ENCODE measurements at regions not wholly inside any gene's neighbourhood (a gene's known extent, or its start where the extent isn't known, plus 50 kb on each side); places are given as distances from the start of the nearest gene placed in this dataset.

DNA sequence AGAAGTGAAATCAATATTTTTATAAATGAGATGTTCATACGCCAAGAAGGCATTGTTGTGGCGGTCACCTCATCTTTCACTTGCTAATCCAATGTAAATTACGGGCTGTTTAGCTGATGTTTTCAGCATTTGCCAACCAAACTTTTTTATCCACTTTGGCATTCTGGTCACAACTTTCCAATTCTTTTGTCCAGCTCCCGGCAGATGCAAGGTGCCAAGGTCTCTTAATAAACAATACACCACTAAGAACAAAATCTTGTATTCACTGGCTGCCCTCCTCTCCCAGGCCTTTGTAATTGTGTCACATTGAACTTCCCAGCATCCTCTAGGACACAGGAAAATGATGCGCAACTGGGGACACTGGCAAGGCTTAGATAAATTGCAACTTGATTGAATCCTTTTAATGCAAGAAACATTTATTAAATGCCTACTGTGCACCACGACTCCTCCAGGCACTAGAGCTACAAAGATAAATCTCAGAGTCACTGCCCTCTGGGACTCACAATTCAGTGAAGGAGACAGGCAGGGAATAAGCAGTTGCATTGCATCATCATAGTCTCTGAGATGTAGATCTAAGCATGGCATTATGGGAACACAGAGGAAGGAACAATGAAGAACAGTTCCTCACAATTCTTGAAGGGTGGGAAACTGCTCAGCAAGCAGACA lies 165.4 kb upstream of the C16orf82 start:
- intact Hi-C loops (cut with DNase I, micrococcal nuclease): no loop called here
- no peaks in the 10 kb centered on the region for H3K36me3 Mint-ChIP-seq (ENCODE audit: low read depth)

DNA sequence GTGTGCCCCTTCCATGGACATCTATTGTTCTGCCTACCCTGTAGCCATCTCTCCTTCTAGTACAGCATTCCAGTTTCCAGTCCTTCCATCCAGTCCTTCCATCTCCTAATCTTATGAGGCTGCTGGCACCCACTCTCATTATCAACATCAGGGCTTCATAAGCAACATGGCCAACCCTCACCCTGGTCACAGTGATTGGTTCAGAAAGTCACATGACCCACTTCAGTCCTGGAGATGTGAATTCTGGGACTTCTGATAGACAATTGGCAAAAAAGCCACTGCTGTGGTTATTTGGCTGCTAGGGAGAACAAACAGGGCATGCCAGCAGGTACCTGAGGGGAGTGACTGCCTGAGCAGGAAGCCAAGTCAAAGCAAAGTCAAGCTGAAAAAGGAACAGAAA lies 164.7 kb upstream of the C16orf82 start:
- H3K27me3 Mint-ChIP-seq: peaks cover 46% of the 10 kb centered on the region
- no peak overlapping the region for H3K4me3 ChIP-seq (ENCODE audit: low read length)
- H3K36me3 ChIP-seq (ENCODE audit: insufficient read depth, low read length): no peaks in the 10 kb centered on the region
- ATAC-seq (ENCODE audit: poor library complexity): no peak
- H3K4me1 ChIP-seq (ENCODE audit: insufficient read depth, low read length): no peaks in the 10 kb centered on the region
- no peak overlapping the region for H3K27ac Mint-ChIP-seq
- H3K36me3 Mint-ChIP-seq (ENCODE audit: low read depth): no peaks in the 10 kb centered on the region
- H3K9me3 ChIP-seq (ENCODE audit: control insufficient read depth in 1 of 2, insufficient read depth in 1 of 2, low read length in 2 of 2): no peaks in the 10 kb centered on the region
- intact Hi-C loops (cut with DNase I, micrococcal nuclease): no loop called here
- ChIA-PET POLR2A (no interaction called here), CTCF (no interaction called here)
- DNase-seq: no peak
- no peak overlapping the region for H3K27ac ChIP-seq (ENCODE audit: low read depth in 1 of 2, low read length in 2 of 2)
- no peaks in the 10 kb centered on the region for H3K9me3 Mint-ChIP-seq
- peaks cover 7 to 8% of the 10 kb centered on the region in 2 experiments for H3K27me3 ChIP-seq (ENCODE audit: control insufficient read depth in 1 of 2, insufficient read depth in 2 of 2, low read length in 2 of 2)
- no peak for TF ChIP-seq CTCF (IDR thresholded peaks at IDR 0.05)
- H3K4me3 Mint-ChIP-seq: no peak overlapping the region
- H3K4me1 Mint-ChIP-seq (ENCODE audit: low read depth): no peaks in the 10 kb centered on the region

More for the DNA sequence above, 165.4 kb upstream of the C16orf82 start:
- Mint-ChIP-seq H3K9me3 (no peaks in the 10 kb centered on the region), H3K4me1 (ENCODE audit: low read depth) (no peaks in the 10 kb centered on the region), H3K27ac (no peak overlapping the region), H3K4me3 (no peak overlapping the region), H3K27me3 (peaks cover 43% of the 10 kb centered on the region)
- Histone ChIP-seq H3K27ac (ENCODE audit: low read depth in 1 of 2, low read length in 2 of 2) (no peak overlapping the region), H3K4me1 (ENCODE audit: insufficient read depth, low read length) (no peaks in the 10 kb centered on the region), H3K36me3 (ENCODE audit: insufficient read depth, low read length) (no peaks in the 10 kb centered on the region), H3K27me3 (ENCODE audit: control insufficient read depth in 1 of 2, insufficient read depth in 2 of 2, low read length in 2 of 2) (peaks cover 7 to 8% of the 10 kb centered on the region in 2 experiments), H3K9me3 (ENCODE audit: control insufficient read depth in 1 of 2, insufficient read depth in 1 of 2, low read length in 2 of 2) (no peaks in the 10 kb centered on the region), H3K4me3 (ENCODE audit: low read length) (no peak overlapping the region)
- POLR2A ChIA-PET: no interaction called here
- CTCF ChIA-PET: no interaction called here
- ATAC-seq (ENCODE audit: poor library complexity) (no peak), DNase-seq (no peak)
- TF ChIP-seq CTCF (IDR thresholded peaks at IDR 0.05): no peak

GRCh38 chr16:26905336-26905735 lies 161.4 kb upstream of the C16orf82 start:
- Mint-ChIP-seq H3K27ac (no peak overlapping the region), H3K36me3 (ENCODE audit: low read depth) (no peaks in the 10 kb centered on the region), H3K4me3 (no peak overlapping the region), H3K9me3 (no peaks in the 10 kb centered on the region), H3K27me3 (peaks cover 43% of the 10 kb centered on the region), H3K4me1 (ENCODE audit: low read depth) (no peaks in the 10 kb centered on the region)
- CTCF ChIA-PET: no interaction called here
- TF ChIP-seq CTCF (IDR thresholded peaks at IDR 0.05): no peak
- DNase-seq: no peak
- Histone ChIP-seq H3K9me3 (ENCODE audit: control insufficient read depth in 1 of 2, insufficient read depth in 1 of 2, low read length in 2 of 2) (no peaks in the 10 kb centered on the region), H3K27ac (ENCODE audit: low read depth in 1 of 2, low read length in 2 of 2) (no peak overlapping the region), H3K4me3 (ENCODE audit: low read length) (no peak overlapping the region), H3K4me1 (ENCODE audit: insufficient read depth, low read length) (no peaks in the 10 kb centered on the region), H3K36me3 (ENCODE audit: insufficient read depth, low read length) (no peaks in the 10 kb centered on the region), H3K27me3 (ENCODE audit: control insufficient read depth in 1 of 2, insufficient read depth in 2 of 2, low read length in 2 of 2) (peaks cover 5 to 8% of the 10 kb centered on the region in 2 experiments)
- intact Hi-C loops (cut with DNase I, micrococcal nuclease): no loop called here
- no peak for ATAC-seq (ENCODE audit: poor library complexity)
- POLR2A ChIA-PET: no interaction called here
